ENCODE measurements at regions not wholly inside any gene's neighbourhood (a gene's known extent, or its start where the extent isn't known, plus 50 kb on each side); places are given as distances from the start of the nearest gene placed in this dataset.

GRCh38 chr6:14333556-14334305, 216.2 kb downstream of the CD83 start:
- no peak for TF ChIP-seq SNAI2 (CRISPR knock-in tag; IDR thresholded peaks at IDR 0.05)
- TF ChIP-seq CREB5 (CRISPR knock-in tag; IDR thresholded peaks at IDR 0.05; ENCODE audit: low read depth), result no peak
- TF ChIP-seq CSRNP3 (CRISPR knock-in tag; IDR thresholded peaks at IDR 0.05), result no peak
- no peak for TF ChIP-seq ZFP30 (CRISPR knock-in tag; IDR thresholded peaks at IDR 0.05)
- TF ChIP-seq TSHZ2 (CRISPR knock-in tag; IDR thresholded peaks at IDR 0.05), result no peak
- no peak for TF ChIP-seq ZFP3 (CRISPR knock-in tag; IDR thresholded peaks at IDR 0.05)
- TF ChIP-seq CSDC2 (CRISPR knock-in tag; IDR thresholded peaks at IDR 0.05), result no peak
- TF ChIP-seq ZNF8 (CRISPR knock-in tag; IDR thresholded peaks at IDR 0.05), result no peak
- no peak for TF ChIP-seq GLIS3 (CRISPR knock-in tag; IDR thresholded peaks at IDR 0.05)
- TF ChIP-seq PPARA (CRISPR knock-in tag; IDR thresholded peaks at IDR 0.05; ENCODE audit: borderline replicate concordance), result no peak
- no peak for TF ChIP-seq PATZ1 (CRISPR knock-in tag; IDR thresholded peaks at IDR 0.05; ENCODE audit: borderline replicate concordance)
- no peak for TF ChIP-seq RARB (CRISPR knock-in tag; IDR thresholded peaks at IDR 0.05)
- no peak for TF ChIP-seq ESRRG (CRISPR knock-in tag; IDR thresholded peaks at IDR 0.05)
